Activated effector memory CD4-positive, alpha-beta T cell treated with anti-CD3 and anti-CD28 coated beads, Interleukin-2, amount 50 U/mL, for 16 hours (primary cell): ENCODE measurements at regions not wholly inside any gene's neighbourhood (a gene's known extent, or its start where the extent isn't known, plus 50 kb on each side); places are given as distances from the start of the nearest gene placed in this dataset.
"Not testable (repeated sequence)": the region's sequence is repeated elsewhere in the genome, so short reads cannot be mapped to it uniquely, and the experiment has no call there.

Experiments used
- DNase-seq: peaks from one replicate; pipeline ENCODE4 v3.0.0-alpha.2; 2020

DNA sequence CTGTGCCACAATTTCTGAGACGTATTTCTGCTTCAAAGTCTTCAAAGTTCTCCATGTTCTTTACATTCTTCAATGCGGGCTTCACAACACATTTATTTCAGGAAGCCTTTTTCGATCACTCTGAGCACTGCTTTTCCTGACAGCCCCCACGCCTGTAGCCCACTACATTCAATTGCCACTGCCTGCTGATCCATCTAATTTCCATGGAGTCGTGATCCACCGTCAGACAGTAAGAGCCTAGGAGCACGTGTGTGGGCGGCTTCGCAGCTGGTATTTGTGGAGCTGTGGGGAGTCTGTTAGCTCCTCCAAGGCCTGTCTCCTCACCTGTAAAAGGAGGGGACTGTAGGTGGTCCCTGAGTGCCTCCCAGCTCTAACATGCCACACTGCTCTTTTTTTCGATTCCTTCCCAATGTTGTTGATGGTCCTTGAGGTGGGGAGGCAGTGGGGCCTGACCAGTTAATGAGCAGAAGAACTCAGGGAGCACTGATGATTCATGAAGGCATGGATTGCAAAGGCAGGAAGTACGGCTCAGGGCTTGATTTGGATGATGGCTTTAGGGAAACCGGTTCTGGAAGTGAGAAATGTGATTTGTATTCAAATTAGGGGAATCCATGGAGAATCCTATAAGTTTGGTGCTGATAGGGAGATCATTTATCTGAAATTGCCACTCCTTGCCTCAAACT is 401.1 kb upstream of the PODXL start:
- no peak for DNase-seq

DNA sequence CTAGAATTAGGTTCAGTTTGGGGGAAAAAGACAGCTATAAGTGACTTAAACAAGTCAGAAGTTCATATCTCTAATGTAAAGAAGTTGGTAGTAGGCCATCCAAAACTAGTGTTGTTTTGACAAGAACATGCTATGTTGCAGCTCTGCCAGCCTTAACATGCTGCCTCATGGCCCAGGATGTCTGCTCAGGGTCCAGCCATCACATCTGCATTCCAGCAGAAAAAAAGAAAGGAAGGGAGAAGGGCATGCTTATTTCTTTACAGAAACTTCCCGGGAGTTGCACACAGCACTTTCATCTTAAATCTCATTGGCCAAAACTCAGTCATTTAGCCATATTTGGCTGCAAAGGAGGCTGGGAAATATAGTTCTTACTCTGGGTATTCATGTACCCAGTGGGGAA is 400.4 kb upstream of the PODXL start:
- no peak for DNase-seq

DNA sequence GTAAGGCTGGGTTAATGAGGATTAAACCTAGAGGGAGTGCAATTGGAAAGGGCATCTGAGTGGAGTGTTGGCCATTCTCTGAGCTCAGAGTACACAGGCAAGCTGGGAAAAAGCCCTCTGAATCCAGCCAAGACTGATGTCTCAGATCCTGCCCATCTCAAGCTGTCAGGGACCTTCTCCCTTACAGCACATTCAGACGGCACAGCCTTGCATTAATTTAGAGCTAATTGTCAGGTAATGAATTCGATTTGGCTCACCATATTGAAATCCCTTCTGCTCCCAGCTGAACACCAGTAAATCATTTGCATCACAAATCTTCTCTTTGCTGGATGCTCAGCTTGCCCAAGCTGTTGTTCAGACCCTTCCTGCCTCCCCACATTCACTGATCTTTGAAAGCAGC is 399.3 kb upstream of the PODXL start:
- DNase-seq = no peak

DNA sequence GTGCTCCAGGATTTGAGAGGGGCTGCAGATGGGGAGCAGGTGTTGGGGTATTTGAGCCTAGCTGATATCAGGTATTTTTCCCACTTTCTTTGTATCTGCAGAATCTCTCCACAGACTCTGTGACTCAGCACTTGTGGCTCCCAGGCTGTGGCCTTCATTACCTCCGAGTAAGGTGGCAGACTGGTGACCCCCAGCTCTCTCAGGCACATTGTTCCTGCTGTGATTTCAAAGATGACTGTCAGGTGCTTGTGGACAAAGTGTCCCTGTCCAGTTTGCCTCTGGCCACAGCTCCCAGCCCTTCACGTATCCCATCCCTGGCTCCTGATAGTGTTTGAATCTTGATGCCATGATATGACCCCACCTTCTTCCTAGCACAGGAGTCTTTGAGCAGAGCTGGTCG is 396.8 kb upstream of the PODXL start:
- DNase-seq = no peak

DNA sequence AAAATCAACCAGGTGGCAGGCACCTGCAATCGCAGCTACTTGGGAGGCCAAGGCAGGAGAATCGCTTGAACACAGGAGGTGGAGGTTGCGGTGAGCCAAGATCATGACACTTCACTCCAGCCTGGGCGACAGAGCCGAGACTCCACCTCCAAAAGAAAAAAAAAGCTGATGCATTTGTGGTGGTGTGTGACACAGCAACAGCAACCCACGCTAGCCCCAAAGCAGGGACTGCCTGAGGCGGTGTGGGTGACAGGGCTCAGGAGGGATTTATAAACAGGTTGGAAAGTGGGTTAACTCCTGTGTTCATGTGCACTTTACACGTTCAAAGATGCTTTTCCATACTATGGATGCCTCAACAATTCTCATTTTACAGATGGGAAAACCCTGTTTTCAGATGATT is 395.9 kb upstream of the PODXL start:
- no peak for DNase-seq

DNA sequence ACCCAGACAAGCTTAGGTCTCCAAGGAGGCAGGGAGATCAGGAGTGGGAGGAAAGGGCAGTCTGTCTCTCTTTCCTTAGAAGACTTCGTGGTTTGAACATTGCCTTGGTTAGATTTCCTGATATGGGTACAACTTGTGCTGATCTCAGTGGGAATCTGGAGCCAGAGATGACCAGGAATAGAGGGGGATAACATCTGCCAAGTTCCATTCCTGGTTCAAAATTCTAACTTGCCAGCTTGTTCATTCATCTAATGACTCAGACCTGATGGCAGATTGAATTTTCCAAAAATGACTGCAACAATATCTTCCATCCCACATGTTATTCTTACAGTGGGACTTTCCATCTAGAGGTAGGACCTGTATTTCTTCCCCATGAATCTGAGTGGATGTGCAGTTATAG is 394.3 kb upstream of the PODXL start:
- no peak for DNase-seq

DNA sequence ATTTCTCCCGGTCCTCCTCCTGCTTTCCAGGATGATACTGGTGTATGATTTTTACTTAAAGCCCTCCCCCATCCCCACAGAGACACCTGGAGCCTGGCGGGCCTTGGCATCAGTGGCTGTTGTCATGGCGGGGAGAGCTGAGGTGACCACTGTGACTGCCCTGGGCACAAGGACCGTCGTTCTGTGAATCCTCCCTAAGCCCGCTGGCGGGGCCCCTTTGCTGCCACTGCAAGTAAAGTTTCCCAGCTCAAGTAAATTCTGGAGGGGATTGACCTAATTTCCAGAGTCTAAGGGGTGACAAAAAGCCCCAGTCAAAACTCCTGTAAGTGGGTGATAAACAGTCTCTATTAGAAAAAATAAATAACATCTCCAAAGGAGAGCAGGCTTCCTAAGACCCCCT is 393.2 kb upstream of the PODXL start:
- DNase-seq = no peak

DNA sequence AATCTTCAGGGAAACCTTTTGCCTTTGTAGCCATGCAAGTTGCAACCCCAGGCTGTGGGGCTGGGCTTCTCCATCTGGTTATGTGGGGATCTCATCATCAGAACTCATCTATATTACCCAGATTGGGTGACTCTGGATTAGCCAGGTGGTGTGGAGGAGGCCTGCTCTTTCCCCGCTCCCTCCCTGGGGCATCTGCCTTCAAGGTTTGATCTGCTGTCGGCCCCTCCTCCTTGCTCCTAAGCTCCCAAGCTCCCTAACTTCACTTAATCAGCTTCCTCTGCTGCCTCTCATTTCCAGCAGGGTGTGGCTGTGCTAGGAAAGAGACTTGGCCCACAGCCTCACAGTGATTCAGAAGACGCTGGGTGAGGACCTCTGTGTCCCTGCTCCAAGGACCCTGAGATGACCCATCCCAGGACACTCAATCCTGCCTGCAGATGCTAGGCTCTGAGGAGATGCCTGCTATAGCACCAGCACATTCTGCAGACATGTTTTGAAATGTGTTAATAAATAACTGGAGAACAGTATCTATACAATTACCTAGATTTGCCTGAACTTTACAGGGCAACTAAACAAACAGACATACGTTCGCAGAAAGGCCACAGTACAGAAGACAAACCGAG is 392.1 kb upstream of the PODXL start:
- DNase-seq = no peak

DNA sequence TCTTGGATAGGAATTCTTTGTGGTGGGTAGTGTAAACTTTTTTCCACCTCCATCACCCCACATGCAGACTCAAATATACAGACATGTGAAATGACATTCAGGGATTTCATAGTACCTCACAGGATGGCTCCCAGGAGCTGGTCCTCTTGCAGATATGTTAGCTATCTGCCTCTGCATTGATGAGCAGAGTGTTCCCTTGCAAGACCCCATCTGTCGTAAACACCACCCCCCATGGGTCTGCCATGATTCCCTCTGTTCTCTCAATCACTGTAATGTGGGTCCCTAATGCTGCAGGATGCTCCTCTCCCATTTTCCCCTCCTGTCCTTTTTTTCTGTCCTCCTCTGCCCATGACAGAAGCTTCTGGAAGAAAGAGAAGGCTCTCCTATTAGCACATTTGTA is 391.2 kb upstream of the PODXL start:
- DNase-seq = no peak

DNA sequence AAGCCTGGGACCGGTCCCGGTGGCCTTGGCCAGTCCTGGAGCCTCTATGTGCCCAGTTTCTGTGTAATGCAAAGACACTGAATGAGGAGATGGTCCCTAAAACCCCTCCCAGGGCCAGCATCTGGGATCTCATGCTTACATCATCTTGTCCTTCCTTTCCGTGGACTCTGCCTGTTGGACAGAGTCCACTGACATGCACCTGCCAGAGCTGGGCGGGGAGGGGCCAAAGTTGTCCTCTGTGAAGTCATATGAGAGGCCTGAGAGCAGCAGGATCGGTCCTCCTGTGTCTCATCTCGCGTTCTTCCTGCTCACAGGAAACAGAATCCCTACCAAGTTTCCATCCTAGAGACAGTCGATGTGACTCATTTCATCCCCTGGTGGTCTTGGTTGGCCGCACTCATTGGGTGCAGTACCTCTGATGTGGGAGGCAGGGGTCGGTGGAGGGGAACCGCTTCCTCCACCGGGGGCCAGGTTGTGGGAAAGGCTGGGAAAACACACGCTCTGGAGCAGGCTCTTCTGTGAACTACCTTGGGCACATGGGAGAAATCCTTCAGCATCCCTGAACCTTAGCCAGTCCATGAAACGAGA is 389.6 kb upstream of the PODXL start:
- no peak for DNase-seq

DNA sequence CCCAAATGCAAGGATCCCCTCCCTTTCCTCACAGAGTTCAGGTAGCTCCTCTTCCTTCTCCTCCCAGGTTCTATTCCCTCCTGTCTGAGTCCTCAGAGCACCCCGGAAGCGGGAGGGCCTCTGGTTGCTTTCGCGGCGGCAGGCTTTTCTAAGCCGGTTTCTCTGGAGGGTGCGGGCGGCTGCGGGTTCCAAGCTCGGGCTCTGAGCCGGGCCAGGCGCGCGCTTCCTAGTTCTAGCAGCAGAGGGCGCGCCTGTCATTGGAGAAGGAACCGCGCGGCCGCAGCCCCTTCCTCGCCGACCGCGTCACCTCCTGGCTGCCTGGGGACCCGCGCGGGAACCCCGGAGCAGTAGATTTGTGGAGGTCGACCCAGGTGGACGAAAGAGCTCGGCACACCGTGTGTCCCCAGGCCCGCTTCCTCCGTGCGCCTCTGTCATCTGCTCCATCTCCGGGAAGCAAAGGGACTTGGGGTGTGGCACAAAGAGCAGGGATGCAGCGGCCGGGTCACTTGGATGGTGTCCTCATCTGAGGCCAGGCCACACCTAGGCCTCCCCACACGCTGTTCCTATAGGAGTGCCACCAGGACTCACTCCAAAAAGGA is 389.0 kb upstream of the PODXL start:
- no peak for DNase-seq

DNA sequence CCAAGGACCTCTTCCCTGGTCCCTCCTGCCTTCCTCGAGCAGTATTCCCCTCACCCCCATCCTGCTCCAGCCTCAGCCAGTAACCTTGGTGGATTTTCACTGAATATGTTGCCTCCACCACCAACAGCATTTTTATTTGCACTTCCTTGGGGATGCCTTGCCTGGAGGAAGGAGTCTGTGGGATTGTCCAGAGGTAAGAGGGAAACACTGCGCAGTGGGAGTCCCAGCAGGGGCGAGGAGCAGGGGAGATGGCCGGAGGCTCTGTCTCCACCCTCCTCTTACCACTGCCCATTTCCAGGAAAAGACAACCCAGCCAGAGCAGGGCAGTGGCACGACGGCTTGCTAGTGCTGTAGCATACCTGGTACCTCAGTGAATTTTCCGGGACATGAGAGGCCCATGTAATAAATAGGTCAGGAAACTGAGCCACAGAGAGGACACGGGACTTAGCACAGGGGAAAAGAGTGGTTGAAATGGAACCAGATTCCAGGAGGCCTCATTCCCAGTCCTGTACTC is 388.2 kb upstream of the PODXL start:
- DNase-seq = no peak

DNA sequence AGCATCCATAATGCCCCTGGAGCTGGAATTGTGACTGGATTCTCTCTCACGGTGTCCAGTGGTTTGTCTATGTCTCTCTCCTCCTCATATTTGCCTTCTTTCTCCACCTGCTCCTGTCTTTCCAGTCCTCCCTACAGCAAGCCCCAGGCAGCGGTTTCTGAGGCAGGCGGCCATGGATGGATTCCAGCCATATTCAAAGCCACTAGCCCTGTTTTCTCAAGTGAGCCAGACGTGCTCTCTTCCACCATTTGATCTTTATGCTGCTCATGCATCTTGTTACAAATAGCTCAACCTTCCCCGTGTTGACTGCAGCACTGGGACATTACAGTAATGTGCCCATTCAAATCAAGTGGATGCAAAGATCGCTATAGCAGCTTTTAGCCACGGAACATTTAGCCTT is 387.2 kb upstream of the PODXL start:
- no peak for DNase-seq

DNA sequence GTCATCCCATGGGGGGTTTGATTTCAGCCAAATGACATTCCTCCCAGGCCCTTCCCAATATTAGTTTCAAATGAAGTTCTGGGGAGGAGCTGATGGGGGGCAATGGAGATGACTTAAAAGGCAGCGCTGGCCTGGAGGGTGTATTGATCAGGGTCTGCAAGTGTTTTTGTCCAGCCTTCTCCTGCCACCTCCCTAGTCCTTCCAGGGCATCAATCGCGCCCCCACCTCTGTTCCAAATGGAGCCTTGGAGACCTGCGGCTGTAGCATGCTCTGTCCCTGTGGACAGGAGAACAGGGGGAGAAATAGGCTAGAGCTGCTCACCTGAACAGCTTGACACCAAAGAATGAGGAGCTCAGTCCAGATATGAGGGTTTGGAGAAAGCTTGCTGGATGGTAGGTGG is 386.8 kb upstream of the PODXL start:
- DNase-seq = no peak

DNA sequence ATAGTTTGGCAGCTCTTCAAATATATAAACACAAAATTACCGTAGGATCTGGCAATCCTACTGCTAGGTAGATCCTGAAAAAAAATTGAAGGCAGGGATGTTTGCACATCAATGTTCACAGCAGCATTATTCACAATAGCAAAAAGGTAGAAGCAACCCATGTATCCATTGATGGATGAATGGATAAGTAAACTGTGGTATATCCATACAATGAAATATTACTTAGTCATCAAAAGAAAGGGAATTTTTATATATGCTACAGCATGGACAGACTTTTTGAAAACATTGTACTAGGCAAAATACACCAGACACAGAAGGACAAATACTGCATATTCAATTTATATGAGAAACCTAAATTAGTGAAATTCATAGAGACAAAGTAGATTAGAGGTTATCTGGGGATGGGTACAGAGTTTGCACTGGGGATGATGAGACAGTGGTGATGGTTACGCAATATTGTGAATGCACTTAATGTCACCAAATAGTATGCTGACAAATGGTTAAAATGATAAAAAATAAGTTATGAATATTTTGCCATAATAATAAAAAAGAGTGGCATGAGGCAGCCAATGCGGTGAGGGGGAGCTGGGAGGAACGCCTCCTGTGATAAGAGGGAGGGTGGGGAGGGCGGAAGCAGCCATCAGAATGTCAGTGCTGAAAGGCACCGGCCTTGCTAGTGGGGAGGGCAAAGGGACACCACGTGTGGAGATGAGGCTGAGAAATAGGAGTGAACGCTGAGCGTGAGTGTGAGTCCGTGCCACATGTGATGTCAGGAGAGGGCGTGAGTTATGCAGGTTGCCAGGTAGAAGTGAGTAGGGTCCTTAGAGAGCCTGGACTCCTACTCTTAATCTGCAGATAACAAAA is 386.1 kb upstream of the PODXL start:
- DNase-seq = no peak

DNA sequence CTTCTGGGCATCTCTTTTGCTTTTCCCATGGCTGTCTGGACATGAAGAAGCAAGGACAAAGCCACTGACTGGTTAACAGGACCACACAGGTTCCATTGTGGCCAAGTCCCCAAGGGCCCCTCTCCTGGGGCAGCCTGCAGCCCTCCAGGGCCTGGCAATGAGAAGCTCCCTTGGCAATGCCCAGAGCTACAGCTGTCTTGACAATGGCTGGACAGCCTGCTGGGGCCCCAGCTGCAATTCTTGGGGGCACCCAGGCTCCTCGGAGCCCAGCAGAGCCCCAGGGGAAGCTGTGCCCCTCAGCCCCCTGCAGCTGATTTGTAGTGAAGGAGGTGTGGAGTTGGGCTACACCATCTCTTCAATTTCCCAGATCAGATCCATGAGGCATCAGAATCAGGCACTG is 384.9 kb upstream of the PODXL start:
- DNase-seq = no peak

DNA sequence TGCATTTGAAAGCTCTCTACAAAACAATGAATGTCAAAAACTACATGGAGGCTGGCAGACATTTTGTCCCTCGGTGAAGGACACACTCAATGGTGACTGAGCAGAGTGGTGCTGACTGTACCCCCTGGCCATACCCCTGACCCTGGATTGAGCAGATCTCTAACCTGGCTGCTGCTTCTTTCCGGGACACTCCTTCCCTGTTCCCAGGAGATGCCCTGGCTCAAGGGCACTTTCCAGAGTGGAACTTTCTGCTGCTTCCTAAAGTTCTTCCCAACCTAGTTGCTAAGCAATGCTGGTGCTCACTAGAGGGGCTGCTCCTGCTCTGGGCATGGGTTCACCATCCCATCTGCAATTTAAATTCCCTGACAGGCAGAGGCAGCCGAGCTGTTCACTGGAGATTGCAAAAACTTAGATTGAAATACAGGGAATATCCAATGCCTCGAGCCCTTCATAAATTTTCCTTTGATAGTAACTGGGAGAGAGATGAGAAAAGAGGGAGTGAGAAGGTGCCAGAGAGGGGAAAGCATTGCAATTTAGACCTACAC is 384.3 kb upstream of the PODXL start:
- DNase-seq = no peak

DNA sequence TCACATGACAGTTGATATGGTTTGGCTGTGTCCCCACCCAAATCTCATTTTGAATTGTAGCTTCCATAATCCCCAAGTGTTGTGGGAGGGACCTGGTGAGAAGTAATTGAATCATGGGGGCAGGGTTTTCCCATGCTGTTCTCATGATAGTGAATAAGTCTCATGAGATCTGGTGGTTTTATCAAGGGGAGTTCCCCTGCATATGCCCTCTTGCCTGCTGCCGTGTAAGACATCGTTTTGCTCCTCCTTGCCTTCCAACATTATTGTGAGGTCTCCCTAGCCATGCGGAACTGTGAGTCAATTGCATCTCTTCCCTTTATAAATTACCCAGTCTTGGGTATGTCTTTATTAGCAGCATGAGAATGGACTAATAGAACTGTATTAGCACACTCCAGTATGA is 382.4 kb upstream of the PODXL start:
- DNase-seq = not testable (repeated sequence)

DNA sequence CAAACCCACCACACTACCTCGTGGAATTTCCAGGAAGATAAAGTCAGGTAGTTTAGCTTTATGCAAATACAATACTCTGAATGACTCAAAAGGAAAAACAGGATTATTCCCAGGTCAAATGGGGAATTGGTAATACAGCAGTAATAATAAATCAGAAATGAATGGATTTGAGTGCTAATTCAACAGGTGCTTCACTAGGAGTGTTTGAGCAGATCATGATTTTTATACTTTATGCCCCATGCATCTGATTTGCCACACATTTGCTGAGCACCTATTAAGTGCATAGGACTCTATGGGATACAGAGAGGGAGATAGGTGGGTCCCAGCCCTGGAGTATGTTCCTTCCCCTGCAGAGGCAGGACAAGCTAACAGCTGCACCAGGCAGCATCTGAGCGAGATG is 381.4 kb upstream of the PODXL start:
- DNase-seq = no peak

DNA sequence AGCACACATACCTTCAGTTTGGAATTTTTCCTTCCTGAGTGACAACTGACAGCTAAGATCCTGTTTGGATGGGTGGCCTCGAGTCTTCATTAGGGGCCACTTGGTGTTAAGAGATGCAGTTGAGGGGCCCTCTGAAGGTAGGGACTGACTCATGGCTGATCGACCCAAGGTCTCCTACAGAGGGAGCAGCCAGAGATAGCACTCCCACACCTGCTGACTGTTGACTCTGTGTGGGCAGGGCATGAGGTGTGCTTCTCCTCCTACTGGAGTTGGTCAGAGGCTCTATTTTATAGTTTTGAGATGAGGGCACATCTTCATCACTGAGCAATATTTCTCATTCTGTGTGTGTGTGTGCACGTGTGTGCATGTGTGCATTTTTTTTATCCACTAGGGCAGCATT is 378.8 kb upstream of the PODXL start:
- no peak for DNase-seq

DNA sequence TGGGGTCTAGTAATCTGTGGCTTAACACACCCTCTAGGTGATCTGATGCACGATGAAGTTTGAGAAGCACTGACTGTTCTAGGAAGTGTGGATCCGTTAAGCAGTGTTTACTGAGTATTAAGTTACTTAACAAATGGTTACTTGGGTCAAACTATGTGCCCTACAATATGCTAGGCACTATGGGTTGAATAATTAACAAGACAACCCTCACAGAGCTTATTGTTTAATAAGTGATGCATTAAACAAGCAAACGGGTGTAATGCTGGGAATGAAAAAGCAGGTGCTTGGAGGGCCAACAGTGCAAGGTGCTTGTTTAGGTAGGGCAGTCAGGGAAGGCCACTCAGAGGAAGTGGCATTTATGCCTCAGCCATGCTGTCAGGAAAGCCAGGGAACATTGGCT is 378.0 kb upstream of the PODXL start:
- DNase-seq = no peak

DNA sequence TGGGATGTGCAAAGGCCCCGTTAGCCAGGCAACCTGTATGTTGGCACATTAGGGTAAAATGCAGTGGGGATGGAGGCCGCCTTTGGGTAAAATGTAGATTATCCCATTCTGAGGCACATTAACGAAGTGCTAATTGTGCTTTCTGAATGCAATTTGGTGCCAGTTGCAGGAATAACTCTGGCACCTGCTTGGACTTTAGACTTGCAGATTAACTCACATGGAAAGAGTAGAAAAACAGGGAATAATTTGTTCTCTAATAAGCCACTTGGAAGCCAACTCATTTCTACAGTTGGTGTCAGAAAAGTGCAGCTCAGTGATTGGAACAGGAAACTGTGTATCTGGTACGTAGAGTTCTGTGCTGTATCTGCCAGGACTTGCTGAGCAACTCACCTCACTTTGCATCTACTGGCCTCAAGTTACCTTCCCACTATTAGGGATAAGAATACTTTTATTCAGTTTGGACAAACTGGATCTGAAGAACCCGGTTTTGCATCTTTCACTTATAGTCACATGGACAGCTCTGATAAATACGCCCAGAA is 377.4 kb upstream of the PODXL start:
- no peak for DNase-seq

DNA sequence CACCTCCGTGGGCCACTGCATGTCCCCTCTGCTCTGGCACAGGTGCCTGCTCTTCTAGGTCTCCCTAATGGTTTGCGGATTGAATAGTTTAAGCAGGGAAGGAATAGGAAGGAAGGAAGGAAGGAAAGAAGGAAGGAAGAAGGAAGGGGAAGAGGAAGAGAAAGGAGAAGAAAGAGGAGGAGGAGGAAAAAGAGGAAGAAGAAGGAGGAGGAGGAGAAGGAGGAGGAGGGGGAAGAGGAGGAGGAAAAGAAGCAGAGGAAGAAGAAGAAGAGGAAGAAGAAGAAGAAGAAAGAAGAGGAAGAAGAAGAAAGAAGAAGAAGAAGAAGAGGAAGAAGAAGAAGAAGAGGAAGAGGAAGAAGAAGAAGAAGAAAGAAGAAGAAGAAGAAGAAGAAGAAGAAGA is 376.8 kb upstream of the PODXL start:
- DNase-seq = not testable (repeated sequence)
